ENCODE measurements at regions not wholly inside any gene's neighbourhood (a gene's known extent, or its start where the extent isn't known, plus 50 kb on each side); places are given as distances from the start of the nearest gene placed in this dataset.

- no peak overlapping the region for H3K14ac ChIP-seq (replicated peaks; ENCODE audit: low read depth, low read length)
- no peak for ATAC-seq (ENCODE audit: low read depth)
- H3K9ac ChIP-seq (ENCODE audit: low read depth, low read length) = no peak overlapping the region
- DNase-seq = no peak
- no peak overlapping the region for H3K4me3 ChIP-seq (ENCODE audit: insufficient read depth, low read depth, low read length)
- in situ Hi-C loops (cut with MboI; ENCODE audit: low sequenced_read_pairs) (no loop called here), dilution Hi-C loops (cut with HindIII; ENCODE audit: low sequenced_read_pairs, unreplicated experiment) (no loop called here), intact Hi-C loops (cut with micrococcal nuclease) (no loop called here)
- H2AFZ ChIP-seq (replicated peaks; ENCODE audit: low read length, poor library complexity) = no peak overlapping the region
- no peak overlapping the region for H2BK120ac ChIP-seq (ENCODE audit: low read depth, low read length)
- no peak overlapping the region for H4K5ac ChIP-seq (ENCODE audit: low read depth, low read length)
- no peak overlapping the region for H3K18ac ChIP-seq (ENCODE audit: low read depth, low read length)
- ChIA-PET POLR2A (ENCODE audit: unreplicated experiment) (no interaction called here), CTCF (interaction anchor here (0.9 kb wide), 1 partner anchor 11 kb away, joined by 4 read pairs; no protein-coding TSS in a partner anchor)
- H2BK15ac ChIP-seq (ENCODE audit: low read depth, low read length) = no peak overlapping the region
- H3K4me1 ChIP-seq (ENCODE audit: control insufficient read depth, insufficient read depth, low read length) = no peaks in the 10 kb centered on the region
- H3K4me2 ChIP-seq (ENCODE audit: low read depth, low read length) = no peak overlapping the region
- no CpG with 5 or more reads among the region's 1 CpG for WGBS, 2 experiments (ENCODE audit: extremely low coverage in 2 of 2, insufficient read length in 1 of 2)
- no peak overlapping the region for H2AK9ac ChIP-seq (replicated peaks; ENCODE audit: low read depth, low read length, poor library complexity)
- H3K4ac ChIP-seq (ENCODE audit: low read depth, low read length) = no peak overlapping the region
- BruUV-seq (replicated peaks) = no TSS peak
- no peak overlapping the region for H4K8ac ChIP-seq (ENCODE audit: low read depth in 2 of 2, low read length in 2 of 2)
- H3K56ac ChIP-seq (ENCODE audit: extremely low read depth, insufficient read depth, low read length) = no peak overlapping the region
- no peaks in the 10 kb centered on the region for H4K20me1 ChIP-seq (ENCODE audit: insufficient read depth, low read length)
- peaks cover 2% of the 10 kb centered on the region; the same call in 1 of the 2 replicates for H3K9me3 ChIP-seq (ENCODE audit: control insufficient read depth, insufficient read depth, low read length)
- no peak overlapping the region for H3K23ac ChIP-seq (ENCODE audit: low read depth, low read length)
- no peaks in the 10 kb centered on the region for H3K79me1 ChIP-seq (ENCODE audit: low read depth in 1 of 2, low read length in 2 of 2)
- no peak overlapping the region for H2AK5ac ChIP-seq (ENCODE audit: low read depth, low read length)
- no peak overlapping the region for H4K91ac ChIP-seq (ENCODE audit: insufficient read depth, low read depth, low read length)
- H3K27me3 ChIP-seq (ENCODE audit: control insufficient read depth, insufficient read depth, low read length) = no peaks in the 10 kb centered on the region
- no peak for TF ChIP-seq MAFK (IDR thresholded peaks at IDR 0.05; ENCODE audit: low read depth, low read length)
- TF ChIP-seq MAZ (IDR thresholded peaks at IDR 0.05; ENCODE audit: borderline replicate concordance, low read depth, low read length) = no peak
- no peak for TF ChIP-seq MXI1 (IDR thresholded peaks at IDR 0.05; ENCODE audit: borderline replicate concordance, low read depth, low read length)
- TF ChIP-seq RCOR1 (IDR thresholded peaks at IDR 0.05; ENCODE audit: insufficient replicate concordance, low read length) = no peak
- H3K36me3 ChIP-seq (ENCODE audit: control insufficient read depth, insufficient read depth, low read length) = no peaks in the 10 kb centered on the region
- H2BK5ac ChIP-seq (ENCODE audit: low read depth, low read length, poor library complexity, severe bottlenecking) = no peak overlapping the region
- no peaks in the 10 kb centered on the region for H3K9me1 ChIP-seq (ENCODE audit: insufficient read depth, low read length)
- H2BK20ac ChIP-seq (ENCODE audit: low read depth, low read length) = no peak overlapping the region
- no peak overlapping the region for H3K27ac ChIP-seq (ENCODE audit: insufficient read depth, low read length)
Observed at GRCh38 chr13:90177512-90177911, 1170.0 kb upstream of the MIR17HG start.

Data from IMR-90 (cell line).